Osteocyte (in vitro differentiated cells): ENCODE measurements at regions not wholly inside any gene's neighbourhood (a gene's known extent, or its start where the extent isn't known, plus 50 kb on each side); places are given as distances from the start of the nearest gene placed in this dataset.
A peak's percentile ranks its signal among the peaks of the same experiment; 100 is the strongest.
"Not testable (repeated sequence)": the region's sequence is repeated elsewhere in the genome, so short reads cannot be mapped to it uniquely, and the experiment has no call there.

ENCODE experiments used
- DNase-seq: peaks from one replicate; pipeline ENCODE4 v3.0.0; 2021; ENCODE audit warnings: mixed read lengths; ENCODE audit not compliant: unreplicated experiment; ENCODE audit errors: extremely low spot score
- H3K27ac Mint-ChIP-seq: one replicate; pipeline ENCODE4 v1.8.0; 2021; ENCODE audit warnings: mild to moderate bottlenecking, mixed read lengths; ENCODE audit not compliant: unreplicated experiment
- H3K27me3 Mint-ChIP-seq: one replicate; pipeline ENCODE4 v1.8.0; 2021; ENCODE audit warnings: mixed read lengths; ENCODE audit not compliant: unreplicated experiment
- H3K36me3 Mint-ChIP-seq: one replicate; pipeline ENCODE4 v1.8.0; 2021; ENCODE audit warnings: mixed read lengths; ENCODE audit not compliant: unreplicated experiment
- H3K4me1 Mint-ChIP-seq: one replicate; pipeline ENCODE4 v1.8.0; 2021; ENCODE audit warnings: mixed read lengths; ENCODE audit not compliant: unreplicated experiment
- H3K4me3 Mint-ChIP-seq: one replicate; pipeline ENCODE4 v1.8.0; 2021; ENCODE audit warnings: mild to moderate bottlenecking, moderate library complexity, mixed read lengths; ENCODE audit not compliant: unreplicated experiment
- H3K9me3 Mint-ChIP-seq: one replicate; pipeline ENCODE4 v1.8.0; 2021; ENCODE audit warnings: mixed read lengths; ENCODE audit not compliant: unreplicated experiment
- TF ChIP-seq, protein P1 (sequence below): fragments of 200-600 bp; sonication (generic); IDR thresholded peaks from 2 replicates; pipeline ENCODE4 v1.5.0; 2021; ENCODE audit warnings: antibody characterized with exemption, mild to moderate bottlenecking, moderate library complexity

DNA sequence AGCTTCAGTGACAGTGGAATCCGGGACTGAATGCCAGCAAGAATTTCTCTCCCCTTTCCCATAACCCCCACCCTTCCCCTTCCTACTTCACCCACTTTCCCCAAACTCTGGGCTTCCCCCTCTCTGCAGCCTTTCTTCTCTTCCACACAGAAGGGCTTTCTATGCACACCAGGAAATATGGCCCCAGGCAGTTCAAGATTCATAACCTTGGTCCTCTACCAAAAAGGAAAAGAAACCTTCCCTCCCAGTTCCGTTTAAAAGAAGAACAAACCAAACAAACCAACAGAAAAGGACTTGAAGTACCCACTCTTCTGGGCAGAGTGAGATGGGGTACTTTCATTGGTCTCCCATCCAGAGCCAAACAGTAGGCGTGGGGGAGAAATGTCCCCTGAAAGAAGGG is 68.8 kb upstream of the ABHD2 start:
- no peak overlapping the region for H3K4me3 Mint-ChIP-seq
- TF ChIP-seq, protein P1, sequence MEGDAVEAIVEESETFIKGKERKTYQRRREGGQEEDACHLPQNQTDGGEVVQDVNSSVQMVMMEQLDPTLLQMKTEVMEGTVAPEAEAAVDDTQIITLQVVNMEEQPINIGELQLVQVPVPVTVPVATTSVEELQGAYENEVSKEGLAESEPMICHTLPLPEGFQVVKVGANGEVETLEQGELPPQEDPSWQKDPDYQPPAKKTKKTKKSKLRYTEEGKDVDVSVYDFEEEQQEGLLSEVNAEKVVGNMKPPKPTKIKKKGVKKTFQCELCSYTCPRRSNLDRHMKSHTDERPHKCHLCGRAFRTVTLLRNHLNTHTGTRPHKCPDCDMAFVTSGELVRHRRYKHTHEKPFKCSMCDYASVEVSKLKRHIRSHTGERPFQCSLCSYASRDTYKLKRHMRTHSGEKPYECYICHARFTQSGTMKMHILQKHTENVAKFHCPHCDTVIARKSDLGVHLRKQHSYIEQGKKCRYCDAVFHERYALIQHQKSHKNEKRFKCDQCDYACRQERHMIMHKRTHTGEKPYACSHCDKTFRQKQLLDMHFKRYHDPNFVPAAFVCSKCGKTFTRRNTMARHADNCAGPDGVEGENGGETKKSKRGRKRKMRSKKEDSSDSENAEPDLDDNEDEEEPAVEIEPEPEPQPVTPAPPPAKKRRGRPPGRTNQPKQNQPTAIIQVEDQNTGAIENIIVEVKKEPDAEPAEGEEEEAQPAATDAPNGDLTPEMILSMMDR: no peak
- peaks cover 3% of the 10 kb centered on the region for H3K9me3 Mint-ChIP-seq
- no peak for DNase-seq
- H3K27me3 Mint-ChIP-seq: peaks cover 9% of the 10 kb centered on the region
- peaks cover 35% of the 10 kb centered on the region for H3K4me1 Mint-ChIP-seq
- H3K27ac Mint-ChIP-seq: peak overlapping the region; percentile 50
- peaks cover 5% of the 10 kb centered on the region for H3K36me3 Mint-ChIP-seq

DNA sequence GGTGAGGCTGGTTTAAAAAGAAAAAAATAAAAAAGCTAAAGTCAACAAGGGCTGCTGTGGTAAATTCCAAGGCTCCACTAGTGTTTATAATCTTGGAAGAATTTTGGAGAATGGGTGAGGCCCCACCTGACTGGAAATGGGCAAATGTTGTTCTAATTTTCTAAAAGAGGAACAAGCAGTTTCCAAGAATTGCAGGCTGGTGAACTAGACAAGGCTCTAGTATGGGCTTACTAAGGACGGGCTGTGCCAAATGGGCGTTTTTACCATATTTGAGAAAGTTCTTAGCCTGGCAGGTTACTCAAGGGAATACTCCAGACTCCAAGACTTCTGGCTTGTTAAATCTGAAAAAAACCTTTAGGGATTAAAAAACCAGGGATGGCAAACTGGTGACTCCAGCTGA is 67.0 kb upstream of the ABHD2 start:
- no peak overlapping the region for H3K27ac Mint-ChIP-seq
- H3K27me3 Mint-ChIP-seq: no peaks in the 10 kb centered on the region

DNA sequence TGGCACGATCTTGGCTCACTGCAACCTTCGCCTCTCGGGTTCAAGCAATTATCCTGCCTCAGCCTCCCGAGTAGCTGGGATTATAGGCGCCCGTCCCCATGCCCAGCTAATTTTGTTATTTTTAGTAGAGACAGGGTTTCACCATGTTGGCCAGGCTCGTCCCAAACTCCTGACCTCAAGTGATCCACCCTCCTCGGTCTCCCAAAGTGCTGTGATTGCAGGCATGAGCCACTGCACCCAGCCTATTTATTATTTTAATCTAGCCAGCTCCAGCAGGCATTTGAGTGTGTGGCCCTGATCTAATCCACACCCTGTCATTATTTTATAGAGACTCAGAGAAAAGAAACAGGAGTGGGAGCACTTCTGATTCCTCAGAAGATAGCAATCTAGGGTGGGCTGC is 66.4 kb upstream of the ABHD2 start:
- not testable (repeated sequence) for H3K27ac Mint-ChIP-seq, DNase-seq, H3K36me3 Mint-ChIP-seq, H3K4me3 Mint-ChIP-seq, H3K27me3 Mint-ChIP-seq
- peaks cover 32% of the 10 kb centered on the region for H3K4me1 Mint-ChIP-seq
- peaks cover 10% of the 10 kb centered on the region for H3K9me3 Mint-ChIP-seq

More for the DNA sequence above, 67.0 kb upstream of the ABHD2 start:
- Mint-ChIP-seq H3K4me3 (no peak overlapping the region), H3K4me1 (peaks cover 35% of the 10 kb centered on the region), H3K36me3 (peaks cover 4% of the 10 kb centered on the region), H3K9me3 (peaks cover 10% of the 10 kb centered on the region)
- DNase-seq: no peak
- TF ChIP-seq, protein P1: no peak

DNA sequence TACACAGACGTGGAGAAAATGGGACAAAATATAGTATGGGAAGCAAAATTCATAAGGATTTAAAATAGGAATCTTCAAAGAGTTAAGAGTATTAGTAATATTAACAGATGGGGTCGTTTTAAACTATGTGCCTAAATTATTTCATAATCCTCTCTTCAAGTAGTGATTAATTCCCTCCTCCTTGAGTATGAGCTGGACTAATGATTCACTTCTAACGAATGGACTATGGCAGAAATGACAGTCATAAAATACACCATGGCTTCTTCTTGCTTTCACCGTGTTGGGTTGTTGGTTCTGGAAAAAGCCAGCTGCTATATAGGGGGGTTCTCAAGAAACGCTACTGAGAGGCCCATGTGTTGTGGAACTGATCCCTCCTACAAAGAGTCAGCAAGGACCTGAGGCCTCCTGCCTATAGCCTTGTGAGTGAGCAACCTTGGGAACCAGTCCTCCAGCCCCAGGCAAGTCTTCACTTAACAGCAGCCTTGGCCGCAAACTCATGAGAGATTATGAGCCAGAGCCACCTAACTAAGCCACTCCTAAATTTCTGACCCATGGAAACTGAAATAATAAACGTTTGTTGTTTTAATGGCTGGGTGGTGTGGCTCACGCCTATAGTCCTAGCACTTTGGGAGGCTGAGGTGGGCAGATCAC is 64.8 kb upstream of the ABHD2 start:
- peaks cover 10% of the 10 kb centered on the region for H3K9me3 Mint-ChIP-seq
- TF ChIP-seq, protein P1: no peak
- peak; percentile 54 for DNase-seq
- H3K4me1 Mint-ChIP-seq: peaks cover 18% of the 10 kb centered on the region
- H3K36me3 Mint-ChIP-seq: peaks cover 4% of the 10 kb centered on the region
- peaks cover 3% of the 10 kb centered on the region for H3K27me3 Mint-ChIP-seq
- H3K4me3 Mint-ChIP-seq: no peak overlapping the region
- H3K27ac Mint-ChIP-seq: no peak overlapping the region

DNA sequence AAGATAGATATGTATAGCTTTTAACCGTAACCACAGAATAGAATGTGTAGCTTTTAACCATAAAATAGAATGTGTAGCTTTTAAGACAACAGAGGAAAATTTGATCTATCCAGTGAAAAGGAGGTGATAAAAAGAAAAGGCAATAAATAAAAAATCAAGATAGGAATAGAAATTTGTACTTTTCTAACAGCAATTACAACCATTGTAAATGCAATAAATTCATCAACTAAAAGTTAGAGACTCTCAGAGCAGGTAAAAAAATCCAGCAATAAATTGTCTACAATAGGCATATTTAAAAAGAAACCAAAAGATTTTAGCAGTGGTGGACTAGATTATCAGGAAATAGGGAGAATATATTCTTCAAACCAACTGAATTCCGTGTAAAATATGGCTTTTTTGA is 63.8 kb upstream of the ABHD2 start:
- Mint-ChIP-seq H3K27me3 (peaks cover 6% of the 10 kb centered on the region), H3K4me1 (peaks cover 10% of the 10 kb centered on the region), H3K27ac (no peak overlapping the region), H3K36me3 (peaks cover 4% of the 10 kb centered on the region), H3K9me3 (peaks cover 10% of the 10 kb centered on the region), H3K4me3 (no peak overlapping the region)
- DNase-seq: no peak
- TF ChIP-seq, protein P1: no peak

DNA sequence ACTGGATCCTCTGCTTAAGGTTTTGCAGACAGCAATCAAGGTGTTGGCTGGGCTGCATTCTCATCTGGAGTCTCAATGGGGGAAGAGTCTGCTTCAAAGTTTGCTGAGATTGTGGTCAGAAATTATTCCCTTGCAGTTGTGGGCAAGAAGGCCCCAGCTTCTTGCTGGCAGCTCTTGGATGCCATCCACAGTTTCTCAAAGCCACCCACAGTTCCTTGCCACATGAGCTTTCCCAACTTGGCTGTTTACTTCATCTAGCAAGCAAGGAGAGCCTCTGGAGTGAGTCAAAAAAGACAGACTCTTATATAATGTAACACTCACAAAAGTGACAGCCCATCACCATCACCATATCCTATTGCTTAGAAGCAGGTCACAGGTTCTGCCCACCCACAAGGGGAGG is 62.1 kb upstream of the ABHD2 start:
- TF ChIP-seq, protein P1: no peak
- H3K36me3 Mint-ChIP-seq: peaks cover 6% of the 10 kb centered on the region
- DNase-seq: peak; percentile 17
- peaks cover 10% of the 10 kb centered on the region for H3K9me3 Mint-ChIP-seq
- H3K4me3 Mint-ChIP-seq: no peak overlapping the region
- peaks cover 6% of the 10 kb centered on the region for H3K27me3 Mint-ChIP-seq
- H3K27ac Mint-ChIP-seq: no peak overlapping the region
- peaks cover 4% of the 10 kb centered on the region for H3K4me1 Mint-ChIP-seq
